Ramos (cell line): ENCODE measurements at regions not wholly inside any gene's neighbourhood (a gene's known extent, or its start where the extent isn't known, plus 50 kb on each side); places are given as distances from the start of the nearest gene placed in this dataset.
"Not testable (repeated sequence)": the region's sequence is repeated elsewhere in the genome, so short reads cannot be mapped to it uniquely, and the experiment has no call there.

Experiments
- in situ Hi-C: fragments of 300-500 bp; cut with MboI; formaldehyde crosslinking; loops from one replicate; pipeline ENCODE4 v1.14.3; 2022; ENCODE audit warnings: low sequenced_read_pairs; ENCODE audit not compliant: unreplicated experiment

GRCh38 chr10:3662775-3663174 lies 122.2 kb downstream of the KLF6 start:
- in situ Hi-C loops: no loop called here

DNA sequence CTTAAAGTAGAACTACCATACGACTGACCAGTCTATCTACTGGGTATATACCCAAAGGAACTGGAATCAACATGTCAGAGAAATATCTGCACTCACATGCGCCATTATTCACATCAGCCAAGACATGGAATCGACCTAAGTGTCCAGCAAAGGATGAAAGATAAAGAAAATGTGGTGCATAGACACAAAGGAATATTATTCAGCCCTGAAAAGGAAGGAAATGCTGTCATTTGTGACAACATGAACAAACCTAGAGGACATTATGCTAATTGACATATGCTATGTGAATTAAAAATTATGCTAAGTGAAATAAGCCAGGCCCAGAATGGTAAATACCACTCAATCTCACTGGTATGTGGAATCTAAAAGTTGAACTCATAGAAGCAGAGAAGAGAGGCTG lies 123.7 kb downstream of the KLF6 start:
- in situ Hi-C loops: no loop called here

DNA sequence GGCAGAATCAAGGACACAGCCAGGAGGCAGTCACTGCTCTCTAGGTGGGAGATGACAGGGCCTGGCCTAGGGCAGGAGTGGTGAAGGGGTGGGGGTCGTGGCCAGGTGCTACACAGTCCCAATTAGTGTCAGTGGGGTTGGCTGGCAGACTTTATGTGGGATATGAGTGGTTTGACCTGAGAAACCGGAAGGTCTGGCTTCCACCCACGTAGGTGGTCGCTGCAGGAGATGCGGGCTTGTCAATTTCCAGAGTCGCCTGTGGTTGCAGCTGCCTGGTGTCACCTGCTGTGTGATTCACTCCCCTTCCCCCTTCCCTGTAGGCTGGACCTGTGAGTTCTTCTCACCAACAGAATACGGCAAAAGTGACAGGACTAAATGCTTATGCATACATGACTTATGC lies 124.3 kb downstream of the KLF6 start:
- in situ Hi-C loops: no loop called here

GRCh38 chr10:3659203-3659917 lies 125.6 kb downstream of the KLF6 start:
- in situ Hi-C loops: no loop called here

GRCh38 chr10:3658766-3659165 lies 126.2 kb downstream of the KLF6 start:
- in situ Hi-C loops: no loop called here

GRCh38 chr10:3656214-3656613 lies 128.8 kb downstream of the KLF6 start:
- in situ Hi-C loops: no loop called here

DNA sequence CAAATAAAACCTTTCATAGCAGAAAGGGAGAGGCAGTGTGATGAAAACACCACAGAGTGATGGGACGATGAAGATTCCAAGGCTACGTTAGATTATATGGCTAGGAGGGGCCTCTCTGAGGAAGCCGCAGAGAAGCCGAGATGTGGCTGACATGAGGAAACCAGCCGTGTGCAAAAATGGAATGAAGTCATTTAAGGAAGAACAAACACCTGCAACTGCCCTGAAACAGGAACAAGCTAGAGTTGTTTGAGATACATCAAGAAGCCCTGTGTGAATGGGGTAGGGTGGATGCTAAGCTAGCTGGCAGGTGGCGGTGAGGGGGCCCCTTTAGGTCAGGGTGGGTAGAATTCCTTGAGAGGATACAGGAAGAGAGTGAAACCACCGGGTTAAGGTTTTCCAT lies 129.5 kb downstream of the KLF6 start:
- in situ Hi-C loops: no loop called here

GRCh38 chr10:3654980-3655379 lies 130.0 kb downstream of the KLF6 start:
- in situ Hi-C loops: no loop called here

- in situ Hi-C loops: no loop called here
These were observed 130.5 kb downstream of the KLF6 start for GRCh38 chr10:3654496-3654895.

GRCh38 chr10:3653303-3653702 lies 131.7 kb downstream of the KLF6 start:
- in situ Hi-C loops: not testable (repeated sequence)

DNA sequence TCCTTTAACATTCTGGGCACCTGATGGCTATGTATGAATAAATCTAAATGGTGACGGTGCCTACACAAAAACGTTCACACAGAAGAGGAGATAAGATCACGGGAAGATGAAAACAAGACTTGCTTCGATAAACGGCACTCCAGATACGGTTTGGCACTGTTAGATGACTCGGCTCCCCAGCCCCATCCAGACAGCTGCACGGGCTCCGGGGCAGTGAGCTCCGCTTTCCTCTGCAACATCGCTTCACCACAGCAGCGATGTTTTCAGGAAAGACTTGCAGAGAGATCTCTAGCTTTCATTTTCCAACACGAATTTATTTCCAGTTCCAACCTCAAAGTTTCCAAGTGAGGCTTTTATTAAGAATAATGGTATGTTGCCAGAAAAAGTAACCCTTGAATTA lies 132.1 kb downstream of the KLF6 start:
- in situ Hi-C loops: no loop called here

- in situ Hi-C loops: no loop called here
These were observed 132.9 kb downstream of the KLF6 start for GRCh38 chr10:3651969-3652653.

DNA sequence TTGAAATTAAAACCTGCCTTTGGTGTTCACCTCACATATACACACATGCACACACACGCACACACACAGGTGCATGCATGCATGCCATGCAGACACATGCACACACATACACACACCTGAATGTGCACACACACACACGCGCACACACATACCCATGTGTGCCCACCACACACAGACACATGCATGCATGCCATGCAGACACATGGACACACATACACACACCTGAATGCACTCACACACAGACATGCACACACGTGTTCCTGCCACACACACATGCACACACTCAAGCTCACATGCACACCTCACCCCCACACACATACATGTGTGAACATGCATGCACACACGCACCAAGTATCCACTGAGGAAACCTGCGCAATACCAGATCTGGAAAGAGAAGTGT lies 136.4 kb downstream of the KLF6 start:
- in situ Hi-C loops: no loop called here

DNA sequence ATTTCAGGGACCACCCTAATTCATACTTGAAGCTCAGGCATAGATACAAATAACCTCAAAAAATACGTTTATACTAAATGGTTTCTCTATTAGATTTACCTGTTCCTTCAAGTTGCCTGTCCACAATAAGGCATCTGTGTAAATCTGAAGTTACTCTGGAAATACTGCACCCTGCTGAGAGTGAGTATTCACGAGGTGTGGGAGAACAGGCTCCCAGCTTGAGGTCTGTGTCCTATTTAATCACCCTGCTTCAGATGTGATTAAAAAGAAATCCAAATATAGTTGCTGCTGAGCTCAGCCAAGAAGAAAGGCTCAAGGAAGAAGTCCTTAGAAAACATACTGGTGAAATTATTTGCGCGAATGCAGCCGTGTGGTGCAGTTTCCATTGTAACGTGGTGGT lies 136.8 kb downstream of the KLF6 start:
- in situ Hi-C loops: no loop called here

DNA sequence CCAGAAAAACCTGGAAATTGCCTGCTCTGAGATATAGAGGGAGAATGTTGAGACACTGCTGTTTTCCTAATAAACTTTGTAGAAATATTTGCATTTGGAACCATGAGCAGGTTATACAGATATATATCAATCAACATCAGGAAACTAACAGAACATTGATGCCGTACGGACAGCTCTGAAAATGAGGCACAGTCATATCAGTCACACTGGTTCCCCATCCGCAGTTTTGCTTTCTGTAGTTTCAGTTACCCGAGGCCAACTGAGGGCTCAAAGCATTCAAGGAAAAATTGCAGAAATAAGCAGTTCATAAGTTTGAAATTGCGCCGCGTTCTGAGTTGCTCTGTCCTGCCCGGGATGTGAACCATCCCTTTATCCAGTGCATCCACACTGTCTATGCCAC lies 137.9 kb downstream of the KLF6 start:
- in situ Hi-C loops: no loop called here

DNA sequence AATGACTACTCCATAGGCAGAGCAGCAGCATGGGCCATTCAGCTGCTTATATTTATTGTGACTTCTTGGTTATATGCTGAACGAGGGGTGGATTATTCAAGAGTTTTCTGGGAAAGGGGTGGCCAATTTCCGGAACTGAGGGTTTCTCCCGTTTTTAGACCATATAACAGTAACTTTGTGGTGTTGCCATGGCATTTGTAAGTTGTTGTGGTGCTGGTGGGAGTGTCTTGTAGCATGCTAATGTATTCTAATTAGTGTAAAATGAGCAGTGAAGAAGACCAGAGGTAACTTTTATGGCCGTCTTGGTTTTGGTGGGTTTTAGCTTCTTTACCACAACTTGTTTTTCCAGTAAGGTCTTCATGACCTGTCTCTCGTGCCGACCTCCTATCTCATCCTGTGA lies 139.6 kb downstream of the KLF6 start:
- in situ Hi-C loops: no loop called here

- in situ Hi-C loops: no loop called here
These were observed 144.2 kb downstream of the KLF6 start for GRCh38 chr10:3640816-3641215.

DNA sequence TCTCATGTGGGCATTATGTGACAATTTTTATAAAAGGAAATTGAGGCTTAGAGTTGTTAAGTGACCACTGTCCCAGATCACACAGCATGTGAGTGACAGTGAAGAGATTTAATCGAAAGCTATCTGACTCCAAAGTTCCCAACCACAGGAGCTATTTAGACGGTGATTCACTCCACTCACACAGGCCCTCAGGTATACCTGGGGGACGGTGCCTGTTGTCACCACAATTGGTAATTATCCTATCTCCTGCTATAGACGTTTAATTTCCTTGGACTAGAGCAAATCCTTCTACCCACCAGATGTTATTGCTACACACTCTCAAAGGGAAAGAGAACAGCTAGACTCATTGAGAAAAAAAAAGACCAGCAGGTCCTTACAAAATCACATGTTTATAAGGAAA lies 145.5 kb downstream of the KLF6 start:
- in situ Hi-C loops: no loop called here

GRCh38 chr10:3636356-3637181 lies 148.4 kb downstream of the KLF6 start:
- in situ Hi-C loops: no loop called here

- in situ Hi-C loops: no loop called here
These were observed 149.3 kb downstream of the KLF6 start for GRCh38 chr10:3635697-3636096.

DNA sequence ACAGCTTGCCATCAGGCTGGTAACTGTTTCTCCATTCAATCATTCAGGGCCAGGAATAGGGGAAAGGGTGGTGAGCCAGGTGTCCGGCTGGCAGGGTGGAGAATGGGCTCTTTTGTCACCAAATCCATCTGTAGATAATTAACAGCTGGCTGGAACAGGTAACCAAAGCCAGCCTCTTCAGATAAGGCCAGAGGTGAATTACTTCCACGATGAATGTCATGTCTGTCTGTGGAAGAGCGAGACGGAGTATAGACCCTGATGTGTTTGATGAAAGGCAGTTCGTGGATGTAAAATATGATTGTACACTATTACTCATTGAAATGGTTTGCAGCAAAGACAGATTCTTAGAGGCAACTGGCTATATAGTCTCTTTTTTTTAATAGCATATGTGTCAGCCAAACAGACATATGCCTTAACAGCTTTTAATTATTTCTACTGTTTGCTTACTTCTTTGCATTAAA lies 149.8 kb downstream of the KLF6 start:
- in situ Hi-C loops: no loop called here
